A673 (cell line): ENCODE measurements at regions not wholly inside any gene's neighbourhood (a gene's known extent, or its start where the extent isn't known, plus 50 kb on each side); places are given as distances from the start of the nearest gene placed in this dataset.
"Not testable (repeated sequence)": the region's sequence is repeated elsewhere in the genome, so short reads cannot be mapped to it uniquely, and the experiment has no call there.

Source experiments
- BruUV-seq: library from RNA; stranded (reverse); fragments of 400-500 nt; replicated peaks from 2 replicates; lab custom pipeline; 2021; lab: Mats Ljungman, UMichigan
- CTCF ChIA-PET: fragments of 300-600 bp; sonication (Branson Sonifier 250); formaldehyde crosslinking; loops from one replicate; lab custom pipeline; 2022; ENCODE audit warnings: antibody characterized with exemption; lab: Charles Lee
- POLR2A ChIA-PET: fragments of 300-600 bp; sonication (Branson Sonifier 250); formaldehyde crosslinking; loops from one replicate; lab custom pipeline; 2022; ENCODE audit warnings: antibody characterized with exemption; ENCODE audit not compliant: low non-redundant PET; lab: Charles Lee
- DNase-seq: peaks from one replicate; pipeline ENCODE4 v3.0.0-alpha.2; 2015; ENCODE audit warnings: low spot score
- H3K27ac ChIP-seq: fragments of 200-600 bp; sonication (generic); 2 replicates; pipeline ENCODE4 v1.5.1; 2016; ENCODE audit warnings: mixed run types, low read depth, mild to moderate bottlenecking, mixed read lengths, antibody characterized with exemption, low read length; ENCODE audit not compliant: poor library complexity, severe bottlenecking
- H3K27me3 ChIP-seq: fragments of 200-600 bp; sonication (generic); replicated peaks from 2 replicates; pipeline ENCODE4 v1.6.1; 2017; ENCODE audit warnings: mixed run types, low read depth, mild to moderate bottlenecking, mixed read lengths, antibody characterized with exemption, low read length; ENCODE audit not compliant: insufficient read depth, poor library complexity
- H3K36me3 ChIP-seq: fragments of 200-600 bp; sonication (generic); 2 replicates; pipeline ENCODE4 v1.6.1; 2016; ENCODE audit warnings: mixed run types, mild to moderate bottlenecking, mixed read lengths, antibody characterized with exemption, low read length; ENCODE audit not compliant: insufficient read depth, poor library complexity, severe bottlenecking
- H3K4me1 ChIP-seq: fragments of 200-600 bp; sonication (generic); 2 replicates; pipeline ENCODE4 v1.6.1; 2017; ENCODE audit warnings: mixed run types, mild to moderate bottlenecking, mixed read lengths, antibody characterized with exemption, low read length; ENCODE audit not compliant: insufficient read depth, poor library complexity, severe bottlenecking
- H3K4me3 ChIP-seq: fragments of 200-600 bp; sonication (generic); 2 replicates; pipeline ENCODE4 v1.5.1; 2016; ENCODE audit warnings: low read depth, mixed run types, mild to moderate bottlenecking, mixed read lengths, low read length; ENCODE audit not compliant: poor library complexity, severe bottlenecking
- H3K9me3 ChIP-seq: fragments of 200-600 bp; sonication (generic); 2 replicates; pipeline ENCODE4 v1.6.1; 2016; ENCODE audit warnings: mixed run types, low read depth, mild to moderate bottlenecking, mixed read lengths, antibody characterized with exemption, low read length; ENCODE audit not compliant: poor library complexity, severe bottlenecking
- EZH2 ChIP-seq: fragments of 200-600 bp; sonication (generic); IDR thresholded peaks from 2 replicates; pipeline ENCODE4 v1.6.1; 2017; ENCODE audit warnings: borderline replicate concordance, low read depth, mild to moderate bottlenecking, mixed read lengths, antibody characterized with exemption, low read length; ENCODE audit not compliant: poor library complexity, severe bottlenecking
- intact Hi-C: fragments of 100-400 bp; cut with micrococcal nuclease; formaldehyde crosslinking; loops from one replicate; pipeline ENCODE4 v1.10.0; 2022; ENCODE audit not compliant: unreplicated experiment
- TF ChIP-seq, protein P1 (sequence below): fragments of 300-800, 200-600 bp; sonication (generic); conservative IDR thresholded peaks from 2 replicates; pipeline ENCODE4 v1.5.1; 2017; ENCODE audit warnings: low read depth, mild to moderate bottlenecking, antibody characterized with exemption, low read length, moderate library complexity, mixed read lengths

DNA sequence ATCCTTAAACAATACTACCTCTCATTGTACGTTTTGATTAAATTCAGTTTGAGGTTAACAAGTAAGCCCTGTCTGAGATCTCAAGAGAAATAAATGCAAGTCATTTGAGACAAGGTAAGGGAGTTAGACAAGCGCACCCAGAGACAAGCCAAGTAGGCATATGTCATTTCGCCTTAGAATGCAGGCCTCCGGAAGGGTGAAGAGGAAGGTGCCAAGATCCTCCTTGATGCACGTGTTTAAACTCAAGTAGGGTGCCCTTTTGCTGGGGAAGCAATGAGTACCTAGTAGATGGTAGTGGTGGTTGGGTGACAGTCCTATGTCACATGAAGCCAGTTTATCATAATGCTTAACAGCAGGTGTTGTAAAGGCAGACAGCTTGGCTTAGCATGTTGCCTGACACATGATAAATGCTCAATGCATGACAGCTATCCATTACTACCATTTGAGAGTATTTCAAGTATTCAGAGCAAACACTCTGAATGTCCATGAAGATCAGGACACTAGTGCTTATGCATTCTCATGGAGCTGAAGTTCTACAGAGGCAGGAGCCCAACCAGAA lies 415.9 kb downstream of the TMEM135 start:
- no peak for DNase-seq
- no peaks in the 10 kb centered on the region for H3K9me3 ChIP-seq
- H3K4me3 ChIP-seq, result no peak overlapping the region
- H3K4me1 ChIP-seq, result no peaks in the 10 kb centered on the region
- no peak for TF ChIP-seq EZH2
- TF ChIP-seq, protein P1, sequence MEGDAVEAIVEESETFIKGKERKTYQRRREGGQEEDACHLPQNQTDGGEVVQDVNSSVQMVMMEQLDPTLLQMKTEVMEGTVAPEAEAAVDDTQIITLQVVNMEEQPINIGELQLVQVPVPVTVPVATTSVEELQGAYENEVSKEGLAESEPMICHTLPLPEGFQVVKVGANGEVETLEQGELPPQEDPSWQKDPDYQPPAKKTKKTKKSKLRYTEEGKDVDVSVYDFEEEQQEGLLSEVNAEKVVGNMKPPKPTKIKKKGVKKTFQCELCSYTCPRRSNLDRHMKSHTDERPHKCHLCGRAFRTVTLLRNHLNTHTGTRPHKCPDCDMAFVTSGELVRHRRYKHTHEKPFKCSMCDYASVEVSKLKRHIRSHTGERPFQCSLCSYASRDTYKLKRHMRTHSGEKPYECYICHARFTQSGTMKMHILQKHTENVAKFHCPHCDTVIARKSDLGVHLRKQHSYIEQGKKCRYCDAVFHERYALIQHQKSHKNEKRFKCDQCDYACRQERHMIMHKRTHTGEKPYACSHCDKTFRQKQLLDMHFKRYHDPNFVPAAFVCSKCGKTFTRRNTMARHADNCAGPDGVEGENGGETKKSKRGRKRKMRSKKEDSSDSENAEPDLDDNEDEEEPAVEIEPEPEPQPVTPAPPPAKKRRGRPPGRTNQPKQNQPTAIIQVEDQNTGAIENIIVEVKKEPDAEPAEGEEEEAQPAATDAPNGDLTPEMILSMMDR, result no peak
- no peak overlapping the region for H3K27ac ChIP-seq
- BruUV-seq, result no TSS peak
- intact Hi-C loops, result no loop called here
- CTCF ChIA-PET, result no interaction called here
- no peaks in the 10 kb centered on the region for H3K36me3 ChIP-seq
- POLR2A ChIA-PET, result no interaction called here
- peaks cover 3% of the 10 kb centered on the region for H3K27me3 ChIP-seq

DNA sequence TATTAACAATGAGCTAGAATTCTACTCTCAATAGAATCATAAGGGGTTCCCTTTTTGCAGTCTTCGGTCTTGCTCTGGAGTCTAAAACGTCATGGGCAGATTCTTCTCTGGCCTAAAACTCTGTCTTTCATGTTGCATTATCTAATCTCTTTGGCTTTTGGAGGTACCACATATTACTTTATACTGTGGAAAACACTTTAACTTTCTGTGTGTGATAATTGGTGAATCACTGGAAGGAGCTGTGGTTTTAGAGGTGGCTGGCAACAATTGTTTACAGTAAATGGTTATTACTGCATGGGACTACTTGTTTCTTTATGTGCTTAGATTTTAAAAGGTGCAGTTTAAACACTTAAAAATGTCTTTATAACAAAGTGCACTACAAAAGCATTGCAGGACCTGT lies 414.3 kb downstream of the TMEM135 start:
- H3K36me3 ChIP-seq, H3K9me3 ChIP-seq, intact Hi-C loops, H3K27me3 ChIP-seq, CTCF ChIA-PET, BruUV-seq, DNase-seq, H3K27ac ChIP-seq, H3K4me3 ChIP-seq, H3K4me1 ChIP-seq, POLR2A ChIA-PET: not testable (repeated sequence)

DNA sequence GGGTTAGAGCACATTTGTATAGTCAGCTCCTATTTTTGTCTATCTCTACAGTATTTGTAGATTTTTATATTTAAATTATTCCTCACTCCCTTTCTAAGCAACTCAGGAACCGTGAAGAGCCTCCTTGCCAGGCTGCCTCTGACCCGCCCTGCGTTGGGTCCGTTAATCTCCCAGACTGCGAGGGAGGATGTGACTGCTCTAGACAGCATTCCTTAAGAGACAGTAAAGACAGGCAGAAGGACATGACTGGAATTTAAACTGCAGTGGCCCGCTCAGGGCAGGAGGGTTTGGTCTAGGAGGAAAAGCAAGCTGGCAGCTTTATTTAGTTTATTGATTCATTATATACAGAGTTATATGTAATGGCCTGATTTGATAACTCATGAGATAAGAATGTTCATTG lies 413.7 kb downstream of the TMEM135 start:
- BruUV-seq, result no TSS peak
- DNase-seq, result no peak
- Histone ChIP-seq H3K4me3 (no peak overlapping the region), H3K4me1 (no peaks in the 10 kb centered on the region), H3K9me3 (no peaks in the 10 kb centered on the region), H3K27me3 (peaks cover 8% of the 10 kb centered on the region), H3K27ac (no peak overlapping the region), H3K36me3 (no peaks in the 10 kb centered on the region)
- intact Hi-C loops, result no loop called here
- ChIA-PET CTCF (no interaction called here), POLR2A (no interaction called here)
- TF ChIP-seq, protein P1, result no peak
- TF ChIP-seq EZH2, result no peak

DNA sequence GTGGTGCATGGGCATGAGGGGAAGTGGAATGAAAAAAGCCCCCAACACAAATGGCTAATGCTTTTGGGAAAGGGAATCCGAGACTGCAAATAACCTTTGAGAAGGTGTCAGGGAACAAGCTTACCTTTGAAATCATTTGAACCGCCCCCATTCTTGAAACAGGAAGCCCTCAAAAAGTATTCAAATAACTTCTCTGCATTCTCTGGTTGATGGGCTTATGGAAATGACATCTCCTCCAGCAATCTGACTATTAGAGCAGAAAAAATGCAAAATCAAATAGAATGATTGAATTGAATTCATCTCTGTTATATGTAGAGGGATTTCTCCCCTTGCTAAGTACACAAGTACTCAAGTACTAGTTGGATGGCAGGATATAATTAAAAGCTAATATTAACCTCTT lies 409.9 kb downstream of the TMEM135 start:
- ChIA-PET CTCF (no interaction called here), POLR2A (no interaction called here)
- no TSS peak for BruUV-seq
- no peak for TF ChIP-seq EZH2
- TF ChIP-seq, protein P1, result no peak
- no peak overlapping the region for H3K4me3 ChIP-seq
- peaks cover 9% of the 10 kb centered on the region for H3K27me3 ChIP-seq
- DNase-seq, result no peak
- intact Hi-C loops, result no loop called here
- no peaks in the 10 kb centered on the region for H3K36me3 ChIP-seq
- H3K9me3 ChIP-seq, result no peaks in the 10 kb centered on the region
- no peaks in the 10 kb centered on the region for H3K4me1 ChIP-seq
- H3K27ac ChIP-seq, result no peak overlapping the region
